Endometrium (tissue), 2 donors: ENCODE measurements at regions not wholly inside any gene's neighbourhood (a gene's known extent, or its start where the extent isn't known, plus 50 kb on each side); places are given as distances from the start of the nearest gene placed in this dataset.

ENCODE experiments used
- FAIRE-seq: peaks from 2 replicates; lab custom pipeline; 2012; peaks lifted over from hg19 to GRCh38; lab: Jason Lieb, UNC
- donor health status: control.
- donor health status: control.

- no peak for FAIRE-seq
Observed at GRCh38 chr3:28824316-28824715, 456.6 kb upstream of the RBMS3 start.

- FAIRE-seq, result no peak
Observed at GRCh38 chr3:28826840-28827239, 454.0 kb upstream of the RBMS3 start.

DNA sequence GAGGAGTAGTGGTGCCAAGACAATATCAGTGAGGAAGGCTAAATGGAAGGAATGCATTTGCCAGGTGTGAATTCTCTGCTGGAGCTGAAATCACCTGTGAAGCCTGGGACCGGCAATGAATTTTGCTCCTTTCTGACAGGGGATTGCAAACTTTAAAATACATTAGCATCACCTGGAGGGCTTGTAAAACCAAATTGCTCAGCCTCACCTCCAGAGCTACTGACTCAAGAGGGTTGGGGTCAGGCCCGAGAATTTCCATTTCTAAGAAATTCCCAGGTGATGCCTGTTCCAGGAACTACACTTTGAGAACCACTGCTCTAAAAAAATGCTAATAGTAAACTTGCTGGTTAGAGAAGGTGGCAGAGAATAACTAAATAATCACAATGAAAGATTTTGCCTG, 445.6 kb upstream of the RBMS3 start:
- no peak for FAIRE-seq

DNA sequence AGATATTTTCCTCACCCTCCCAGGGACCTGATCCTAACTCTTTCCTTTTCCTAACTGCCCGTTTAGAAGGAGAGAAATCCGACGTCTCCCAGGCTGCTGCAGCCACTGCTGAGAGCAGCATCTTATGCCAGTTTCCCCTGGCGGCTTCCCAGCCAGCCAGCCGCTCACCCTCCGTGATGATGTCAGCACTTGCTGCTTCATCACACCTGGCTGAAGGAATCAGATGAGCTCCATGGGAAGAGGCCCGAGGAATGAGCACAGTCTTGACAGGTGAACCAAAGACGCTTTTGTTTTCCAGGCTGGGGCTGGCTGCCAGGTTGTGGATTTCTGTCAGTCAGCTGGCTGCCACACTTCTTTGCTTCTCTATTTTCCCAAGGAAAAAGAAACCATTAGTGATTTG, 445.1 kb upstream of the RBMS3 start:
- no peak for FAIRE-seq

- no peak for FAIRE-seq
Observed at GRCh38 chr3:28836199-28836598, 444.7 kb upstream of the RBMS3 start.

DNA sequence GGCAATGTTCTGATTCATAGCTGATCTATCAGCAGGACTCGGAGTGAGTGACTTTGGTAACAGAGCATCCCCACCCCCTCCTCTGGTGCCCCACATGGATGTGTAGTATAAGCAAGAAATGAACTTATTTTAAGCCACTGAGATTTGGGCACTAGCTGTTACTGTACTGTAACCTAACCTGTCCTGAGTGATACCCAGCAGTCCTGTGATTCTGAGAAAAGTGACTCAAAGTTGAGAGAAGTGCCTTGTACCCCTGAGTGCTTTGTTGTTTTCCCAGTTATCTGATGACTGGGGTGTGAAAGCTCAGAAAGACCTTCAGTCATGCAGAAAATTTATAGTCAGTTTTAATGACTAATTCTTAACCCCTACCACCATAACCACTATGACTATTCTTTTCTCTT, 439.9 kb upstream of the RBMS3 start:
- FAIRE-seq, result no peak

DNA sequence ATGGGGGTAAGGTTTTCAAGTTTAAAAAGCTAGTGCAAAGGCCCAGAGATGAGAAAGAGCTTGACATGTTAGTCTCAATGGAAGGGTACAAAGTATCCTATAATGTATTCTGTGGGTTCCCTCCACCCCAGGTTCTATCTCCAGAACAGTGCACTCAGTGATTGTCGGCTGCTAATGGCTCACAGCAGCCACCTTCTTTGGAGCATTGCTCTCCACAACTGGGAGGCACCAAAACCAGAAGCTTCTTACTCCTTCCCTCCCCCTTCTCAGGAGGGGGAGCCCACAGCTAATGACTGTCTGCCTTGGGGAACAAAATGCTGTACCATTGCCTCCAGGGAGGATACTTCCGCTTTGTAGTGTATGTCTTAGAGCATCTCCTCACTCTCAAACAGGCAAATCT, 439.4 kb upstream of the RBMS3 start:
- no peak for FAIRE-seq

- FAIRE-seq, result no peak
Observed at GRCh38 chr3:28844298-28845005, 436.4 kb upstream of the RBMS3 start.

- FAIRE-seq, result no peak
Observed at GRCh38 chr3:28845006-28845324, 435.9 kb upstream of the RBMS3 start.

DNA sequence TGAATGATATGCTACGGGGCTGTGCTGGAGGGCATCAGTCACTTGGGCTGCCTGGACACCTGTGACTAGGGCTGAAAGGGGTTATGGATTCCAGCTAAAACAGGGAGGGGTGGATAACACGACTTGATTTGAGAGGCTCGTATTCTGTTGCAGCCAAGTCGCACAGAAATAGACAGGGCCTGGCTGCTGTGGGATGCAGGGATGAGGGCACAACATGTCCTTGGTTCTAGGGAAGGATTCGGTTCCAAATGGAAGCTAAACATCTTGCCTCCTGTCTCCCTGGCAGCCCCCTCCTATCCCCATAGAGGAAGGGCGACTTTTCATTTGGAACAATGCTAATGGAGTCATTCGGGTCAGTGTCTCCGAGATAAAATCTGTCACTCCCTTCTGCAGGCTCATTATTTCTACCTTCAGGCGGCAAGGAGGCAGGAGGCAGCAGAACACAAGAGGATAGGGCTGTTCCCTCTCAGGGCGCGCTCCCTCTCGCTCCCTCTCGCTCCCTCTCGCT, 433.8 kb upstream of the RBMS3 start:
- FAIRE-seq, result no peak

DNA sequence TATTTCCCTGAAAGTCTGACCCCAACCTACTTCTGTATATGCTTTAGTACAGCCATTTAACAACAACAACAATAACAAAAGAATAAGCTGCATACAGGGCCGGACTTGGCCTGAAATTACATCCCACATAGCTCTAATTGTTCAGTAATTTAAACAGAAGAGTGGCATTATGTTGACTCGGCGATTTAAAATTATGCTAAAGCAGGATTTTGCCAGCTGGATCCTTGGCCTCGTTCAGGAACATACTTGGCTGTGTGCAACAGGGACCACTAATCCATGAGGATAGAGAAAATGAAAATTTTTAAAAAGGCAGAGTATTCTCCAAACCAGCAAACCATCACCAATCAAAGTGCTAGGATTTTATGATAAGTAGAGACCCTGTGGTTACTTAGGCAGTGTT, 433.1 kb upstream of the RBMS3 start:
- FAIRE-seq, result no peak

- no peak for FAIRE-seq
Observed at GRCh38 chr3:28850186-28850585, 430.7 kb upstream of the RBMS3 start.

GRCh38 chr3:28853830-28854229, 427.0 kb upstream of the RBMS3 start:
- no peak for FAIRE-seq

GRCh38 chr3:28856796-28857195, 424.1 kb upstream of the RBMS3 start:
- FAIRE-seq, result no peak

DNA sequence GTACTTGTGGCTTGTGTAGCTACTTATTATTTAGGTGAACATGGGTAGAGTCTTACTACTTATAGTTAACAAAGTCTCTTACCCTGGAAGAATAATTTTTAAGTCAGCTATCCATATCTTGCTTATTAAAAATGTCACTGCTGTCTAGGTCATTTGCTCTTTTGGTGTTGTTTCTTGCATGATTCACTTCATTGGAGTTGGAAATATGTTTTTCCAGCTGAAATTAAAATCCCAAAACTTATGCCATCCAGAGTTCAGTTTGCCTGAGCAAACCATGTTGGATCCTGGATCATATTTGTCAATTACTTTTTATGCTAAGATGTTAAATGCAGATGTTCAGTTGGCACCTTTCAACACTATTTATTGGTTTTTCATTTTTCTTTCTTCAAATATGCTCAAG, 421.0 kb upstream of the RBMS3 start:
- no peak for FAIRE-seq

DNA sequence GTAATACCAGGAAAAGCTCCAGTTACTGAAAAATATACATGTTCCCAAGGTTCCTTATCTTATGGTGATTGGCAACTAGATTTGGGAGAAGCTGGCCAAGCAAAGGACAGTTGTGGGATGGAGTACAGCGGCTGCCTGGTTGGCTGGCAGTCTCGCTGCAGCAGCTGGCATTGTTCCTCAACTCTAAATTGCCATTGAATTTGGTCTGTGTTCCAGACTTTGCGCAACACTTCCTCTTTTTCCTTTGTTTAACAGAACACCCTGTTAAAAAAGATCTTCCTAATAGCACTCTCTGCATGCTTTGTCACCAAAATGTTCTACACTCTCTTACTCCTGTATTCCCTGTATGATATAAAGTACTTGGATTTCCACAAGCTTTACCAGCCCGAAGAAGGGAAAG, 420.6 kb upstream of the RBMS3 start:
- no peak for FAIRE-seq

DNA sequence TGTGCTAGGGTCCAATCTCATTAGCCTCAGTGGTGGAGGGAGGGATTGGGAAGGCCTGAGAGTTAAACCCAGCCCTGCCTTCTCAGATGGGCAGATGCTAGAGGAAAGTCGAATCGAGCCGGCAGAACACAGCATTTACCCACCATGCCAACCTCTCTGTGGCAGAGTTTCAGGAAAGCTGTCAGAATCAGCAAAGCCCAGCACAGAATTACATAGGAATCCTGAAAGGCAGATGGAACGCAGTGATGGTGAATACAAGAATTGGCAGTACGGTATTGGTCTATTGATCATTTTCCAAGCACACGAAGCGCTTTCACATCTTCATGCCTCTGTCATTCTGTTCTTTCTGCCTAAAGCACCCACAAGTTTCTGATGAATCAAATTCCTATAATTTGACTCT, 417.7 kb upstream of the RBMS3 start:
- no peak for FAIRE-seq

DNA sequence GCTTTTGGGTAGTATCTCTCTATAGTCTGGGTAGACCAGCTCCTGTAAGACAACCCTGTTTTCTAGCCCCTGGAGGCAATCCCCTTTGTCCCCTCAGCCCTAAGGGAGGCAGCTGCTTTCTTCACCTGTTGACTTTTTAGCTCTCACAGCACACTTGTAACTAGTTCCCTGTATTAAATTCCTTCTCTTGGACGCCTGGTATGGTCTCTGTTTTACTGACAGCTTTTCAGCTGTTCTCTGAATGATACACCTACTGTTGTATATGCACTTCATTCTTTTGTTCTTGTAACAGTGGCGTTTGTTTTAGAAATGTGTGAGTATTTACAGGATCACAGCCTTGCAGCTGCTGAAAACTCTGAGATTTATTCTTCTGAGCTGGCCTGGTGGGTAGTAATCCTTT, 413.0 kb upstream of the RBMS3 start:
- FAIRE-seq, result no peak

- FAIRE-seq, result no peak
Observed at GRCh38 chr3:28868897-28869296, 412.0 kb upstream of the RBMS3 start.

DNA sequence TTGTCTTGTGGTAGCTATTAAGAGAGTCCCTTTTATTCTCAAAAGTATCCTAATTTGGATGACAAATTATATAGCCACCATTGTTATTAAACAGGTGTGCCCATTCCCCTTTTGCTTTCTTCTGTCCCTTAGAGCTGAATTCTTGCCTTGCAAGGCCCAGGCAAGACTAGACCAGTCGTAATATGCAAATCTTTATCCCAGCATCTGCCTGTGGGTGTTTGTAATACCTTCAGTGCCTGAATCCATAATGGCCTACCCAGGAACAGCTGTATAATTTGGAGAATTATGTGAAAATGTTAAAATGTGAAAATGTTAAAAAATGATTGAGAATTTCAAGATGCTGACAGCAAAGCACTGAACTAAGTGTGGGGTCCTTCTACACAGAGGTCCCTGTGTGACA, 403.0 kb upstream of the RBMS3 start:
- FAIRE-seq, result no peak

DNA sequence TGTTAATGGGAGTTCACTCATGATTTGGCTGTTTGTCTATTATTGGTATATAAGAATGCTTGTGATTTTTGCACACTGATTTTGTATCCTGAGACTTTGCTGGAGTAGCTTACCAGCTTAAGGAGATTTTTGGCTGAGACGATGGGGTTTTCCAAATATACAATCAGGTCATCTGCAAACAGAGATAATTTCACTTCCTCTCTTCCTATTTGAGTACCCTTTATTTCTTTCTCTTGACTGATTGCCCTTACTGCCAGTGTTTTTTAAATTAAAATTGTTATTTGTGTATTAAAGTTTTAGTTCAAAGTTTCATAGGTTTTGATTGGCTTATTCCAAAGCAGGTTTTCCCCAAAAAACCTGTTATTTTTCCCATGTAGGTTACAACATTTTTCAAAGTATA, 390.5 kb upstream of the RBMS3 start:
- FAIRE-seq, result no peak

DNA sequence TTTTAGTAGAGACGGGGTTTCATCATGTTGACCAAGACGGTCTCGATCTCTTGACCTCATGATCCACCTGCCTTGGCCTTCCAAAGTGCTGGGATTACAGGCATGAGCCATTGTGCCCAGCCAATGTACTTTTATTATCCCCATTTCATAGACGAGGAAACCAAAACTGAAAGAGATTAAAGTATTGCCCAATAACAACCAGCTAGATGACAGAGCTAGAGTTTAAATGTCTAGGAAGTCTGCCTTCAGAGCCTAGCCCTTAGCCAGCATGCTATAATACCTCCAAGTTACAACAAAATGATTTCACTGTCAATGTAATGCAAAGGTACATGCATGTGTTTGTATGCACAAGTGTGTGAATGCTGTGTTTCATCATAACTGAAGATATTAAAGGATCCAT, 389.4 kb upstream of the RBMS3 start:
- no peak for FAIRE-seq

- no peak for FAIRE-seq
Observed at GRCh38 chr3:28900301-28900700, 380.6 kb upstream of the RBMS3 start.

DNA sequence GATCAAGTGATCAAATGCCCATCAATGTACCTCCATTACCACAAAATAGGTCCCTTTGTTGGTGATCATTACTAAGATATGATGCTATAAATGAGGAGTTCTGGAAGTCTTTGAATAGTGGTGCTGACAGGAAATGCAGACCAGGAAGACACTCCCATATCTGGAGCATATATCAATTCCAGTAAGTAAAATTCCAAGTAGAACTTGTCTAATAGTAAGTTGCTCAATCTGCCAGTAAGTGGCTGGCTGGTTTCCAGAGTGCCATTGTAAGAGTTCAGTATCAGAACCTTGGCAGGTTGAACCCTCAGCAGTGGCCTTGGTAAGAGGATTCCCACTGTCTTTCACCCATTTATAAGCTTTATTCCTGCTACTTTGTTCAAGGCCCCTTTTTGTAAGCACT, 379.9 kb upstream of the RBMS3 start:
- no peak for FAIRE-seq

GRCh38 chr3:28903171-28903601, 377.7 kb upstream of the RBMS3 start:
- FAIRE-seq, result no peak
